HEK293T (cell line): ENCODE measurements at regions not wholly inside any gene's neighbourhood (a gene's known extent, or its start where the extent isn't known, plus 50 kb on each side); places are given as distances from the start of the nearest gene placed in this dataset.

Experiments
- CTCF ChIA-PET: fragments of 350-600 bp; formaldehyde crosslinking; extraction: SDS; loops from one replicate; lab custom pipeline; 2021; ENCODE audit warnings: antibody characterized with exemption, inconsistent platforms; lab: Yijun Ruan, JAX
- POLR2A ChIA-PET: fragments of 350-600 bp; formaldehyde crosslinking; extraction: SDS; loops from one replicate; lab custom pipeline; 2020; ENCODE audit warnings: antibody characterized with exemption, inconsistent platforms; lab: Yijun Ruan, JAX
- DNase-seq: peaks from one replicate; pipeline ENCODE4 v3.0.0; 2012; ENCODE audit warnings: mixed read lengths; ENCODE audit errors: extremely low spot score
- ARNT ChIP-seq: fragments of 450-650 bp; IDR thresholded peaks from 2 replicates; pipeline ENCODE4 v1.6.1; 2017; ENCODE audit warnings: mild to moderate bottlenecking
- BHLHE40 ChIP-seq: fragments of 450-650 bp; IDR thresholded peaks from 2 replicates; pipeline ENCODE4 v1.6.1; 2016; ENCODE audit warnings: mild to moderate bottlenecking, moderate library complexity, borderline replicate concordance
- CTBP1 ChIP-seq: fragments of 450-650 bp; IDR thresholded peaks from 2 replicates; pipeline ENCODE4 v1.6.1; 2016; ENCODE audit warnings: borderline replicate concordance
- ELF4 ChIP-seq: fragments of 450-650 bp; IDR thresholded peaks from 2 replicates; pipeline ENCODE4 v1.6.1; 2017; ENCODE audit warnings: antibody characterized with exemption
- FOXA1 ChIP-seq: fragments of 450-650 bp; IDR thresholded peaks from 2 replicates; pipeline ENCODE4 v1.6.1; 2016; ENCODE audit warnings: mild to moderate bottlenecking
- FOXK2 ChIP-seq: fragments of 450-650 bp; IDR thresholded peaks from 2 replicates; pipeline ENCODE4 v1.6.1; 2016; ENCODE audit warnings: mild to moderate bottlenecking
- FOXM1 ChIP-seq: fragments of 450-650 bp; IDR thresholded peaks from 2 replicates; pipeline ENCODE4 v1.6.1; 2017; ENCODE audit warnings: mild to moderate bottlenecking, borderline replicate concordance
- HDGF ChIP-seq: fragments of 450-650 bp; IDR thresholded peaks from 2 replicates; pipeline ENCODE4 v1.6.1; 2017; ENCODE audit warnings: antibody characterized with exemption, borderline replicate concordance
- L3MBTL2 ChIP-seq: fragments of 450-650 bp; conservative IDR thresholded peaks from 2 replicates; pipeline ENCODE4 v1.6.1; 2016; ENCODE audit warnings: mild to moderate bottlenecking
- LEF1 ChIP-seq: fragments of 450-650 bp; IDR thresholded peaks from 2 replicates; pipeline ENCODE4 v1.6.1; 2017; ENCODE audit warnings: mild to moderate bottlenecking, borderline replicate concordance
- NFRKB ChIP-seq: fragments of 450-650 bp; IDR thresholded peaks from 2 replicates; pipeline ENCODE4 v1.6.1; 2016; ENCODE audit warnings: mild to moderate bottlenecking, moderate library complexity
- PKNOX1 ChIP-seq: fragments of 450-650 bp; IDR thresholded peaks from 2 replicates; pipeline ENCODE4 v1.6.1; 2016
- SP1 ChIP-seq: fragments of 450-650 bp; IDR thresholded peaks from 2 replicates; pipeline ENCODE4 v1.6.1; 2017
- SUZ12 ChIP-seq: fragments of 450-650 bp; IDR thresholded peaks from 2 replicates; pipeline ENCODE4 v1.6.1; 2016; ENCODE audit warnings: mild to moderate bottlenecking
- TARDBP ChIP-seq: fragments of 450-650 bp; IDR thresholded peaks from 2 replicates; pipeline ENCODE4 v1.6.1; 2016
- ZNF384 ChIP-seq: fragments of 450-650 bp; IDR thresholded peaks from 2 replicates; pipeline ENCODE4 v1.6.1; 2016

- DNase-seq, result no peak
- TF ChIP-seq LEF1 (no peak), HDGF (no peak), BHLHE40 (no peak), ELF4 (no peak), PKNOX1 (no peak), L3MBTL2 (no peak), ARNT (no peak), FOXA1 (no peak), FOXK2 (no peak), TARDBP (no peak), NFRKB (no peak), CTBP1 (no peak)
- POLR2A ChIA-PET, result no interaction called here
- CTCF ChIA-PET, result no interaction called here
These were observed 82.1 kb downstream of the PYDC2 start for GRCh38 chr3:191543018-191543417.

DNA sequence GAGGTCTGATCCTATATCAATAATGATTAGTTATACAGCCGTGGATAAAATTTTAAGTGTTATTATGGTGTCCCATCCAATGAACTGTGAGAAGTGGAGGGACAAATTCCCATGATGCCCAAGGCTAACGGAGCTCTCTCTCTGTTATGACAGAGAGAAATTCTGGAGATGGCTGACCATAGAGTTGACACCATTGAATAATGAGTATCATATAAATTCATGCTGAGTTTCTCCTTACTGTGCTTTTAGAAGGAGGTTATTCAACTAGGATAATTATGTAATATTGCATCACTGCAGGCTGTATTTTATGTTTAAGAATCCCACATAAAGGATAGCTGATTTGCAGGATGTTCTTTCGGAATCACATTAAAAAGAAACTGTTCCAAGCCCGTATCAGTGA, 82.9 kb downstream of the PYDC2 start:
- no peak for TF ChIP-seq ARNT
- TF ChIP-seq NFRKB, result no peak
- no peak for TF ChIP-seq SUZ12
- no peak for TF ChIP-seq FOXA1
- no peak for TF ChIP-seq CTBP1
- no peak for TF ChIP-seq SP1
- no peak for TF ChIP-seq ZNF384
- TF ChIP-seq FOXK2, result no peak
- no peak for TF ChIP-seq L3MBTL2
- no peak for TF ChIP-seq PKNOX1
- TF ChIP-seq FOXM1, result no peak
- no peak for TF ChIP-seq BHLHE40
- TF ChIP-seq ELF4, result no peak
- TF ChIP-seq LEF1, result no peak
- TF ChIP-seq HDGF, result no peak
- TF ChIP-seq TARDBP, result no peak
- DNase-seq, result no peak
- ChIA-PET POLR2A (no interaction called here), CTCF (no interaction called here)

GRCh38 chr3:191549357-191549756, 88.4 kb downstream of the PYDC2 start:
- CTCF ChIA-PET, result no interaction called here
- POLR2A ChIA-PET, result no interaction called here
- no peak for DNase-seq
- TF ChIP-seq ARNT (no peak), BHLHE40 (no peak), LEF1 (no peak), FOXA1 (no peak), L3MBTL2 (no peak)

DNA sequence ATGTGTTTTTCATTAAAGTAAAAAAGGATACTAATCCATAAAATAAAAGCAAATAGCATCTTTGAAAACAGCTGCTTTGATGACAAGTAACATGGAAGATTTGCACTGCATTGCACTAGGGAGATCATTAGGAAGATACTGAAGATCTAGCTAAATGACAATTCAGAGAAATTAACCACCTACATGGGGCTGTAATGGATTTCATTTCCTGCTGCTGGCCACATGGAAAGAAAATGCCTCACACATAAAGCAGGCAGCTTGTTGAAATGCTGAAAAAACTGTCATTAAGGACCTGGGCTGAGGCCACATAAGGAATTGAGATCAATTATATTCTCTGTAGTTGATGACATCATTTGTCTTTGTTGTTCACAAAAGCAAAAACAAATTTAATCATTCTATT, 94.1 kb downstream of the PYDC2 start:
- TF ChIP-seq PKNOX1 (no peak), FOXM1 (no peak), L3MBTL2 (no peak), ARNT (no peak), SUZ12 (no peak), NFRKB (no peak), FOXA1 (no peak), ELF4 (no peak), BHLHE40 (no peak), FOXK2 (no peak), TARDBP (no peak), LEF1 (no peak), ZNF384 (no peak), HDGF (no peak), CTBP1 (no peak), SP1 (no peak)
- ChIA-PET POLR2A (no interaction called here), CTCF (no interaction called here)
- DNase-seq, result no peak

DNA sequence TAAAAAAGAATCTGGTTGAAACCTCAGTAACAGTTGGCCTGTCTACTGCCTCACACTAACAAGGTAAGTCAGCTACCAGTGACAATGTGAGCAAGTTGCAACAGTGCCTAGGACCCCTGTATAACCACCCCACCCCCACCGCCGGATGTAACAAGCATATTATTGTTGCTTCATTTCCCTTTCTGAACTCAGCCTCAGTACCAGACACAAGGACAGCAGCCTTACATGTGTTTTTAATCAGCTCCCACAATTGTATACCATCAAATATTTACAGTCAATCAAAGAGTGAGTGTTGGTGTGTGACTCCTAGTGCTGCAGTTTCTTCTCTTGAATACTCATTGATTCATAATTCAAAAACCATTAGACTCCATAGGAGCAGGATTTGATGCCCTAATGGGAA, 96.4 kb downstream of the PYDC2 start:
- ChIA-PET POLR2A (no interaction called here), CTCF (no interaction called here)
- no peak for DNase-seq
- TF ChIP-seq ELF4 (no peak), L3MBTL2 (no peak), CTBP1 (no peak), SUZ12 (no peak), FOXA1 (no peak), BHLHE40 (no peak), TARDBP (no peak), ZNF384 (no peak), FOXM1 (no peak), NFRKB (no peak), SP1 (no peak), FOXK2 (no peak), LEF1 (no peak)

DNA sequence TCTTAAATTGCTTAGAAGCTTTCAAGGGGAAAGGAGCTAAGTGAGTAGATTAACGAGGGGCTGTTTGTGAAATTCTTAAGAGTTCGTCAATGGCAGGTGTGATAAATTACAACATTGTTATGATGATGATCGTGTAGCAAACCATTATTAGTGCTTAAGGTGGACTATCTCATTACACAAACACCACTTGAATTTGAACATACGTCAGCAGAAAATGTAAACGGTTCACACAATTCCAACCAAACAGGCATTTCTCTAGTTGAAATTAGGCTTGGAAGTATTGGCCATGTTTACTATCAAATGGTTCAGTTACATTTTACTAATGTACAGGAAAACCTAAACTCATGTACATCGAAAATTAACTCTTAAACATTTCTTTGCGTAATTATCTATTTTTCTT, 102.8 kb downstream of the PYDC2 start:
- TF ChIP-seq FOXM1, result no peak
- no peak for TF ChIP-seq ARNT
- no peak for TF ChIP-seq SP1
- TF ChIP-seq FOXA1, result no peak
- no peak for TF ChIP-seq SUZ12
- TF ChIP-seq PKNOX1, result no peak
- no peak for TF ChIP-seq HDGF
- no peak for DNase-seq
- ChIA-PET POLR2A (no interaction called here), CTCF (no interaction called here)
